Activated gamma-delta T cell (primary cell): ENCODE measurements at regions not wholly inside any gene's neighbourhood (a gene's known extent, or its start where the extent isn't known, plus 50 kb on each side); places are given as distances from the start of the nearest gene placed in this dataset.

ENCODE experiments used
- DNase-seq: peaks from one replicate; lab custom pipeline; 2025; lab: John Stamatoyannopoulos, UW

GRCh38 chr6:6840831-6841291 lies 252.3 kb downstream of the LY86 start:
- no peak for DNase-seq

- no peak for DNase-seq
These were observed 253.1 kb downstream of the LY86 start for GRCh38 chr6:6841571-6841970.

- no peak for DNase-seq
These were observed 253.8 kb downstream of the LY86 start for GRCh38 chr6:6842291-6842690.

- no peak for DNase-seq
These were observed 254.6 kb downstream of the LY86 start for GRCh38 chr6:6843057-6843627.

- no peak for DNase-seq
These were observed 255.3 kb downstream of the LY86 start for GRCh38 chr6:6843777-6844176.

GRCh38 chr6:6844530-6844929 lies 256.0 kb downstream of the LY86 start:
- no peak for DNase-seq

- no peak for DNase-seq
These were observed 257.1 kb downstream of the LY86 start for GRCh38 chr6:6845603-6846002.

- no peak for DNase-seq
These were observed 259.1 kb downstream of the LY86 start for GRCh38 chr6:6847591-6847990.

GRCh38 chr6:6851059-6851948 lies 256.5 kb upstream of the RREB1 start:
- DNase-seq = no peak

- no peak for DNase-seq
These were observed 255.9 kb upstream of the RREB1 start for GRCh38 chr6:6851949-6852261.

GRCh38 chr6:6856538-6857523 lies 250.9 kb upstream of the RREB1 start:
- DNase-seq = no peak

- no peak for DNase-seq
These were observed 250.2 kb upstream of the RREB1 start for GRCh38 chr6:6857528-6857927.

- DNase-seq = no peak
These were observed 249.2 kb upstream of the RREB1 start for GRCh38 chr6:6858533-6858982.

- no peak for DNase-seq
These were observed 248.7 kb upstream of the RREB1 start for GRCh38 chr6:6859105-6859504.

- no peak for DNase-seq
These were observed 248.0 kb upstream of the RREB1 start for GRCh38 chr6:6859722-6860121.

- no peak for DNase-seq
These were observed 246.9 kb upstream of the RREB1 start for GRCh38 chr6:6860863-6861262.

GRCh38 chr6:6861351-6861894 lies 246.3 kb upstream of the RREB1 start:
- DNase-seq = no peak

- DNase-seq = no peak
These were observed 245.8 kb upstream of the RREB1 start for GRCh38 chr6:6861995-6862394.

- DNase-seq = no peak
These were observed 243.7 kb upstream of the RREB1 start for GRCh38 chr6:6863970-6864639.

GRCh38 chr6:6865611-6866010 lies 242.2 kb upstream of the RREB1 start:
- DNase-seq = no peak

GRCh38 chr6:6866656-6867403 lies 240.9 kb upstream of the RREB1 start:
- DNase-seq = no peak
